ENCODE measurements at regions not wholly inside any gene's neighbourhood (a gene's known extent, or its start where the extent isn't known, plus 50 kb on each side); places are given as distances from the start of the nearest gene placed in this dataset.

DNA sequence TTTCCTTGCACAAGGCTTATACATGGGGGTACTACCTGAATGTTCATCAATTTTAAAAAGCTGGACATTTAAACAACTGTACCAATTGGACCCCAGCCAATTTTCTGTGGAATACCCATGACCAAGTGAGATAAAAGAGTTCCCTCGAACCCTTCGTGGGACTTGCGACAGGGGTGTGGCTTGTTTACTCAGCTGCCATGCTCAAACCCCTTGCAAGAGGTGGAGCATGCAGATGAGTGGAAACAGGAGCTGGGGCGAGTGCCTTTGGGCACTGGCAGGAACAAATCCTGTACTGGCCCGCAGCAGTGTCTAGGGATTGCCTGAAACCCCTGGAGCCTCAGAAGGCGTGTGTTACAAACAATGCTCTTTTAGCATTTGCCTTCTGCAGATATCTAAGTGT is 144.2 kb downstream of the PDHA2 start:
- no peak for DNase-seq
- no peak overlapping the region for H3K4me3 ChIP-seq (ENCODE audit: low read depth, low read length)
- no peaks in the 10 kb centered on the region for H3K9me3 ChIP-seq
- no peaks in the 10 kb centered on the region for H3K27me3 ChIP-seq
- TF ChIP-seq, protein P1, sequence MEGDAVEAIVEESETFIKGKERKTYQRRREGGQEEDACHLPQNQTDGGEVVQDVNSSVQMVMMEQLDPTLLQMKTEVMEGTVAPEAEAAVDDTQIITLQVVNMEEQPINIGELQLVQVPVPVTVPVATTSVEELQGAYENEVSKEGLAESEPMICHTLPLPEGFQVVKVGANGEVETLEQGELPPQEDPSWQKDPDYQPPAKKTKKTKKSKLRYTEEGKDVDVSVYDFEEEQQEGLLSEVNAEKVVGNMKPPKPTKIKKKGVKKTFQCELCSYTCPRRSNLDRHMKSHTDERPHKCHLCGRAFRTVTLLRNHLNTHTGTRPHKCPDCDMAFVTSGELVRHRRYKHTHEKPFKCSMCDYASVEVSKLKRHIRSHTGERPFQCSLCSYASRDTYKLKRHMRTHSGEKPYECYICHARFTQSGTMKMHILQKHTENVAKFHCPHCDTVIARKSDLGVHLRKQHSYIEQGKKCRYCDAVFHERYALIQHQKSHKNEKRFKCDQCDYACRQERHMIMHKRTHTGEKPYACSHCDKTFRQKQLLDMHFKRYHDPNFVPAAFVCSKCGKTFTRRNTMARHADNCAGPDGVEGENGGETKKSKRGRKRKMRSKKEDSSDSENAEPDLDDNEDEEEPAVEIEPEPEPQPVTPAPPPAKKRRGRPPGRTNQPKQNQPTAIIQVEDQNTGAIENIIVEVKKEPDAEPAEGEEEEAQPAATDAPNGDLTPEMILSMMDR (IDR thresholded peaks at IDR 0.05; ENCODE audit: low read depth, low read length), result no peak
- no peaks in the 10 kb centered on the region for H3K4me1 ChIP-seq
- no peaks in the 10 kb centered on the region for H3K36me3 ChIP-seq

DNA sequence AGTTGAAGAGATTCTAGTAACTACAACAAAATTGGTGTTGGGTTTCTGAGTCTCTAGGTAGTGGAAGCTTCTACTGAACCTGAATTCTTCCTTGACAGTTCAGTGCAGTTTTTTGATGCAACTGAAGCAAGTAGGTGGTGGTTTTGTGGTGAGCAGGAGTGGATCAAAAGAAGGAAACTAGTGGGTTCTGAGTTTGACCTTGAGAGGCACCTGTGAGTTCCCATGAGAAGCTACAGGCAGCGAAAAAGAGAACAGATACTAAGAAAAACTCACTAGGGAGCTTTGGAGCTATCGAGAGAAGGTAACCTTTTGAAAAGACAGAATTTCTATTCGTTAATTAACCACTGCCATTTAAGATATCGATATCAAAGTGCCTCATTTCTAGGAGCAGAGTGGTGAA is 145.2 kb downstream of the PDHA2 start:
- no peaks in the 10 kb centered on the region for H3K4me1 ChIP-seq
- no peak for DNase-seq
- TF ChIP-seq, protein P1 (IDR thresholded peaks at IDR 0.05; ENCODE audit: low read depth, low read length), result no peak
- H3K36me3 ChIP-seq, result no peaks in the 10 kb centered on the region
- H3K27me3 ChIP-seq, result no peaks in the 10 kb centered on the region
- H3K9me3 ChIP-seq, result no peaks in the 10 kb centered on the region
- no peak overlapping the region for H3K4me3 ChIP-seq (ENCODE audit: low read depth, low read length)

DNA sequence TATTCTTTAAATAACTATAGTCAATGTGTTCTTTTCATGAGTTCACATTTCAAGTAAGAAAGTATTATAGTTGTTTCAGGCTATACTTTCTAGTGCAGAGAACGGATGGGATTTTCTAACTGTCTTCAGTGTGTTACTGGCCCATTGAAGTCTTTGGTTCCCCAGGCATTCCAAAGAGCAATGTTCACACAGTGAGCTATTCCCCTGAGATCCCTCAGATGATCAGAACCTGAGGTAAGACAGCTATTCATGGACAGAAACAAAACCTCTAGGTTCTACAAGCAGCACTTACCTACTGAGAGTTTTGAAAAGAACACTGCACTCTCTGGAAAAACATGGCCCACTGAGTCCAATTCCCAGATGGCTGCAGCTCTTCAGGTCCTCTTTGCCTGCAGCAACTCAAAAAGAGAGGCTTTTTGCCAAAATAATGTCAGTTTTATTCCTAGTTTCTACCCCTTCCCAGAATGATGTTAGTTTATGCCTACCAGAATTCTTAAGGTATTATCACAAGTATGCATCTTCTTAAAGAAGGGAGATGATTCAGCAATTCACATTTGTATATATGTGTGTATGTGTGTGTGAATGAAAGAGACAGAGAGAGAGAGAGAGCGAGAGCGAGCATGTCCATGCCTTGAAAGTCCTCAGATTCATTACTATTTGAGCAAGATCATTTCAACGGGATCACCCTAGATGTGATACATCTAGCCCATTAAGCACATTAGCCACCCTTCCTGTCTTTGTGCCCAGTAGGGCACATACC is 146.1 kb downstream of the PDHA2 start:
- no peak for DNase-seq
- H3K36me3 ChIP-seq, result no peaks in the 10 kb centered on the region
- no peaks in the 10 kb centered on the region for H3K9me3 ChIP-seq
- TF ChIP-seq, protein P1 (IDR thresholded peaks at IDR 0.05; ENCODE audit: low read depth, low read length), result no peak
- no peaks in the 10 kb centered on the region for H3K4me1 ChIP-seq
- H3K4me3 ChIP-seq (ENCODE audit: low read depth, low read length), result no peak overlapping the region
- H3K27me3 ChIP-seq, result no peaks in the 10 kb centered on the region

DNA sequence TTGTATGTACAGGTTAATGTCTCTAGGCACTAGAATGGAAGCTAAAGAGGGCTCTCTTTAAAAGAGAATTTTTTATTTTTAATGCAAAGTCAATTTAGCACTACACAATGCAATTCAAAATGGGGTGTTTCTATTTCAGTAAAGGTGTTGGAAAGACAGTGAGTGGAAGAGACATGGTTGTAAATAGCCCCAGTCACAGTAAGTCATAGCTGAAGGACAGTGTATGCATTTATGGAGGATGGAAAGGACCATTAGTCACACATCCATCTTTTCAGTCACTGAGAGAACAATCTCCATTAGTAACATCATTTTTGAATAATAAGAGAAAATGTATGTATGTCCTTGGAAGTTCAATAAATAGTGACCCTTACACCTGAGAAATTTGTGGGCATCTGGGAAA is 148.0 kb downstream of the PDHA2 start:
- Histone ChIP-seq H3K4me3 (ENCODE audit: low read depth, low read length) (no peak overlapping the region), H3K27me3 (no peaks in the 10 kb centered on the region), H3K9me3 (no peaks in the 10 kb centered on the region), H3K4me1 (no peaks in the 10 kb centered on the region), H3K36me3 (no peaks in the 10 kb centered on the region)
- DNase-seq, result no peak
- TF ChIP-seq, protein P1 (IDR thresholded peaks at IDR 0.05; ENCODE audit: low read depth, low read length), result no peak

DNA sequence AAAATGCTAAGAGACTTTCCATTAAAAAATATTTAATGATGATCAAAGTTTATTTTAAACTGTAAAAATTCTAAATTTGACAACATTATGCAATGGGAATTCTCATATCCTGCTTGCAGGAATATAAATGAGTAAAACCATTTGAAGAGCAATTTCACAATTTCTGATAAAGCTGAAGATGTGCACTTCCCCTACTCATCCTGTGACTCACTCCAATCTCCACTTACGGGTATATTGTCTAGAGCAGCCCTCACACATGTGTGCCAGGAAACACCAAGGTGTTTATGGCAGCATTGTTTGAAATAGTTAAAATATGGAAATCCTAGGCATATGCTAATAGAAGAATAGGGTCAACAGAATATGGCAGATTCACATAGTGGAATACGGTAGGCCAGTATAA is 158.4 kb downstream of the PDHA2 start:
- Histone ChIP-seq H3K4me3 (ENCODE audit: low read depth, low read length) (no peak overlapping the region), H3K9me3 (no peaks in the 10 kb centered on the region), H3K36me3 (no peaks in the 10 kb centered on the region), H3K4me1 (0 out of 2 replicates have a peak, but pooled peaks cover 5% of the 10 kb centered on the region), H3K27me3 (no peaks in the 10 kb centered on the region)
- DNase-seq, result no peak
- TF ChIP-seq, protein P1 (IDR thresholded peaks at IDR 0.05; ENCODE audit: low read depth, low read length), result no peak

DNA sequence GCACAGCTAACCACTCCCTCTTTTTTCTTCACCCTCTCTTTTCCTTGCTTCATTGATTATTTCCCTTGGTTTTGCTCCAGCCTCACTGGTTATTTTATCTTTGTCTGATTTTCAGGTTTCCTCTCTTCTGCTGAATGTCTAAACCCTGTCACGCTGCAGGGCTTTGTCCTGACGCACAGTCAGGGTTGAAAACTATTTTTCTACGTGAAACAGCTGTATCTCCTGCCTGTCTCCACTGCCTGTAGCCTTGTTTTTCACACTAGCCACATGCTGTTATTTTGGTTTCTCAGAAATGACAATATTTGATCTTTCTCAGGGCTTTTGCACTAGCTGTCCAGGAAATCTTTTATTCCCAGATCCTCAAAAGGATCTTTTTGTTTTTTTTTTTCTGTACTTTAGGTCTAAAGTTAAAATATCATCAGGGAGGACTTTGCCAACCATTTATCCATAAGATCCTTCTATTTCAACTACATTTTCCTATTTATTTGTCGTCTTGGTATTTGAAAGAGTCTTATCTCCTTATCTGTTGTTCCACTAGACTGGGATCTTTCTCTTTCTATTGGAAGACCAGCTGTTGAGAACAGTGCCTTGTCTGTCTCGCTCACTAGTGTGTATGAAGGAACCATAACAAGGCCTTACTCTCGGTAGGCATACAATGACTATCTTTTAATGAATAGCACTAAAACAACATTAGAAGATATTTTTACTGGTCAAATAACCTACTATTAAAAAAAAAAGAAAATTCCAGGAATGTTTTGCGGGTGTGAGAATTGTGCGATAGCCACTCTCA is 164.3 kb downstream of the PDHA2 start:
- DNase-seq, result no peak
- TF ChIP-seq, protein P1 (IDR thresholded peaks at IDR 0.05; ENCODE audit: low read depth, low read length), result no peak
- Histone ChIP-seq H3K9me3 (no peaks in the 10 kb centered on the region), H3K27me3 (no peaks in the 10 kb centered on the region), H3K4me1 (peaks cover 5% of the 10 kb centered on the region; the same call in 1 of the 2 replicates), H3K4me3 (ENCODE audit: low read depth, low read length) (peak overlapping the region; percentile 23), H3K36me3 (no peaks in the 10 kb centered on the region)

Data from BE2C (cell line).